ENCODE measurements at regions not wholly inside any gene's neighbourhood (a gene's known extent, or its start where the extent isn't known, plus 50 kb on each side); places are given as distances from the start of the nearest gene placed in this dataset.

- DNase-seq (ENCODE audit: low spot score, unreplicated experiment), result no peak
- Mint-ChIP-seq H3K36me3 (ENCODE audit: insufficient read depth) (no peaks in the 10 kb centered on the region), H3K4me3 (ENCODE audit: low read depth) (no peak overlapping the region), H3K4me1 (ENCODE audit: low read depth) (peaks cover 4% of the 10 kb centered on the region), H3K27ac (no peak overlapping the region), H3K27me3 (no peaks in the 10 kb centered on the region), H3K9me3 (ENCODE audit: low read depth) (peaks cover 20% of the 10 kb centered on the region)
- no peak for TF ChIP-seq CTCF (IDR thresholded peaks at IDR 0.05; ENCODE audit: unreplicated experiment)
These were observed 211.1 kb downstream of the GLUD2 start for GRCh38 chrX:121258545-121258944.

GRCh38 chrX:121259170-121259569, 211.8 kb downstream of the GLUD2 start:
- H3K4me1 Mint-ChIP-seq (ENCODE audit: low read depth), result peaks cover 4% of the 10 kb centered on the region
- peaks cover 17% of the 10 kb centered on the region for H3K9me3 Mint-ChIP-seq (ENCODE audit: low read depth)
- DNase-seq (ENCODE audit: low spot score, unreplicated experiment), result no peak
- no peaks in the 10 kb centered on the region for H3K36me3 Mint-ChIP-seq (ENCODE audit: insufficient read depth)
- no peak overlapping the region for H3K4me3 Mint-ChIP-seq (ENCODE audit: low read depth)
- TF ChIP-seq CTCF (IDR thresholded peaks at IDR 0.05; ENCODE audit: unreplicated experiment), result no peak
- no peaks in the 10 kb centered on the region for H3K27me3 Mint-ChIP-seq
- H3K27ac Mint-ChIP-seq, result no peak overlapping the region

- H3K9me3 Mint-ChIP-seq (ENCODE audit: low read depth), result peaks cover 17% of the 10 kb centered on the region
- no peak overlapping the region for H3K4me3 Mint-ChIP-seq (ENCODE audit: low read depth)
- no peak for DNase-seq (ENCODE audit: low spot score, unreplicated experiment)
- no peaks in the 10 kb centered on the region for H3K27me3 Mint-ChIP-seq
- no peak for TF ChIP-seq CTCF (IDR thresholded peaks at IDR 0.05; ENCODE audit: unreplicated experiment)
- peaks cover 4% of the 10 kb centered on the region for H3K4me1 Mint-ChIP-seq (ENCODE audit: low read depth)
- no peak overlapping the region for H3K27ac Mint-ChIP-seq
- no peaks in the 10 kb centered on the region for H3K36me3 Mint-ChIP-seq (ENCODE audit: insufficient read depth)
These were observed 213.3 kb downstream of the GLUD2 start for GRCh38 chrX:121260596-121261240.

- Mint-ChIP-seq H3K27me3 (no peaks in the 10 kb centered on the region), H3K4me1 (ENCODE audit: low read depth) (no peaks in the 10 kb centered on the region), H3K9me3 (ENCODE audit: low read depth) (peaks cover 52% of the 10 kb centered on the region), H3K36me3 (ENCODE audit: insufficient read depth) (no peaks in the 10 kb centered on the region), H3K4me3 (ENCODE audit: low read depth) (no peak overlapping the region), H3K27ac (no peak overlapping the region)
- no peak for DNase-seq (ENCODE audit: low spot score, unreplicated experiment)
- TF ChIP-seq CTCF (IDR thresholded peaks at IDR 0.05; ENCODE audit: unreplicated experiment), result no peak
These were observed 236.5 kb downstream of the GLUD2 start for GRCh38 chrX:121283921-121284320.

GRCh38 chrX:121298499-121298898, 251.1 kb downstream of the GLUD2 start:
- Mint-ChIP-seq H3K4me3 (ENCODE audit: low read depth) (no peak overlapping the region), H3K4me1 (ENCODE audit: low read depth) (no peaks in the 10 kb centered on the region), H3K27me3 (no peaks in the 10 kb centered on the region), H3K27ac (no peak overlapping the region), H3K9me3 (ENCODE audit: low read depth) (peaks cover 12% of the 10 kb centered on the region), H3K36me3 (ENCODE audit: insufficient read depth) (no peaks in the 10 kb centered on the region)
- no peak for TF ChIP-seq CTCF (IDR thresholded peaks at IDR 0.05; ENCODE audit: unreplicated experiment)
- DNase-seq (ENCODE audit: low spot score, unreplicated experiment), result no peak

Data from progenitor cell of endocrine pancreas (in vitro differentiated cells).